H1 (cell line): ENCODE measurements at regions not wholly inside any gene's neighbourhood (a gene's known extent, or its start where the extent isn't known, plus 50 kb on each side); places are given as distances from the start of the nearest gene placed in this dataset.

Experiments used
- CTCF ChIA-PET: fragments of 300-600 bp; sonication (Branson Sonifier 250); formaldehyde crosslinking; loops from one replicate; lab custom pipeline; 2021; ENCODE audit not compliant: partially characterized antibody; lab: Charles Lee
- POLR2A ChIA-PET: fragments of 300-600 bp; sonication (Branson Sonifier 250); formaldehyde crosslinking; loops from one replicate; lab custom pipeline; 2021; ENCODE audit warnings: inconsistent platforms; ENCODE audit not compliant: partially characterized antibody; lab: Charles Lee
- DNase-seq, 2 experiments: peaks; one replicate each; pipeline versions ENCODE4 v3.0.0 to v3.0.0-alpha.2; 2010 to 2022; ENCODE audit warnings: low spot score in 2 of 2, low read depth in 1 of 2, mixed read lengths in 1 of 2
- FAIRE-seq: peaks from 2 replicates; lab custom pipeline; 2011; peaks lifted over from hg19 to GRCh38; lab: Jason Lieb, UNC
- H2AFZ ChIP-seq: 2 replicates; pipeline ENCODE4 v1.8.1; 2012; ENCODE audit warnings: low read length, inconsistent platforms
- H2AK5ac ChIP-seq: 2 replicates; pipeline ENCODE4 v1.6.1; 2013; ENCODE audit warnings: low read depth, low read length
- H2BK120ac ChIP-seq: replicated peaks from 2 replicates; pipeline ENCODE3; 2013; ENCODE audit warnings: low read depth, low read length, inconsistent platforms
- H2BK12ac ChIP-seq: 2 replicates; pipeline ENCODE4 v1.6.1; 2013; ENCODE audit warnings: low read depth, low read length
- H2BK15ac ChIP-seq: 2 replicates; pipeline ENCODE4 v1.6.1; 2013; ENCODE audit warnings: low read length
- H2BK20ac ChIP-seq: 2 replicates; pipeline ENCODE4 v1.6.1; 2013; ENCODE audit warnings: low read length
- H2BK5ac ChIP-seq: 2 replicates; pipeline ENCODE4 v1.6.1; 2013; ENCODE audit warnings: low read depth, low read length
- H3K14ac ChIP-seq: 2 replicates; pipeline ENCODE4 v1.6.1; 2013; ENCODE audit warnings: inconsistent platforms; ENCODE audit not compliant: insufficient read length
- H3K18ac ChIP-seq: 2 replicates; pipeline ENCODE4 v1.6.1; 2013; ENCODE audit warnings: low read length; ENCODE audit errors: extremely low read depth
- H3K23ac ChIP-seq: 2 replicates; pipeline ENCODE4 v1.6.1; 2013; ENCODE audit warnings: inconsistent platforms; ENCODE audit not compliant: insufficient read length
- H3K23me2 ChIP-seq: 2 replicates; pipeline ENCODE4 v1.6.1; 2013; ENCODE audit warnings: low read depth, low read length
- H3K27ac ChIP-seq: 2 replicates; pipeline ENCODE4 v1.6.1; 2011; ENCODE audit warnings: low read depth, low read length, inconsistent platforms
- H3K27me3 ChIP-seq, 4 experiments: replicated peaks in 1 of 4; 1 replicate in 1 of 4; 2 replicates in 3 of 4; pipeline versions ENCODE4 v1.6.1 to v1.8.1; 2011 to 2013; ENCODE audit warnings: low read length in 3 of 4, mild to moderate bottlenecking in 3 of 4, inconsistent platforms in 2 of 4, mixed read lengths in 2 of 4, moderate library complexity in 1 of 4; ENCODE audit not compliant: control insufficient read depth in 3 of 4, insufficient read depth in 3 of 4; ENCODE audit errors: extremely low read depth in 1 of 4
- H3K36me3 ChIP-seq, 4 experiments: 2 replicates each; pipeline versions ENCODE4 v1.6.1 to v1.8.1; 2011 to 2013; ENCODE audit warnings: mild to moderate bottlenecking in 4 of 4, low read length in 3 of 4, moderate library complexity in 2 of 4, control low read depth in 1 of 4, inconsistent platforms in 1 of 4; ENCODE audit not compliant: insufficient read depth in 4 of 4, control insufficient read depth in 2 of 4
- H3K4ac ChIP-seq: replicated peaks from 2 replicates; pipeline ENCODE3; 2013; ENCODE audit warnings: low read length, low read depth, mixed read lengths, inconsistent platforms; ENCODE audit not compliant: insufficient read length
- H3K4me1 ChIP-seq, 4 experiments: replicated peaks in 1 of 4; 1 replicate in 1 of 4; 2 replicates in 3 of 4; pipeline versions ENCODE4 v1.6.1 to v1.8.1; 2011 to 2013; ENCODE audit warnings: low read length in 3 of 4, inconsistent platforms in 2 of 4, mixed read lengths in 1 of 4; ENCODE audit not compliant: insufficient read depth in 4 of 4, control insufficient read depth in 3 of 4
- H3K4me2 ChIP-seq, 2 experiments: 2 replicates each; pipeline versions ENCODE4 v1.6.1 to v1.8.1; 2011 to 2013; ENCODE audit warnings: low read depth in 2 of 2, low read length in 2 of 2, control low read depth in 1 of 2, inconsistent platforms in 1 of 2, mild to moderate bottlenecking in 1 of 2; ENCODE audit not compliant: insufficient read depth in 1 of 2
- H3K4me3 ChIP-seq, 4 experiments: fragments of 200-600, 300-600 bp in 1 of 4; sonication (generic), shearing (Covaris generic), sonication (Bioruptor Twin) in 1 of 4; 2 replicates each; pipeline versions ENCODE4 v1.5.1 to v1.8.1; 2011 to 2016; ENCODE audit warnings: low read length in 4 of 4, low read depth in 3 of 4, control low read depth in 2 of 4, inconsistent platforms in 2 of 4, mild to moderate bottlenecking in 2 of 4, mixed read lengths in 1 of 4, moderate library complexity in 1 of 4; ENCODE audit not compliant: insufficient read depth in 2 of 4; ENCODE audit errors: extremely low read depth in 1 of 4
- H3K56ac ChIP-seq: replicated peaks from 2 replicates; pipeline ENCODE3; 2013; ENCODE audit warnings: low read depth, mild to moderate bottlenecking, mixed read lengths, low read length, inconsistent platforms; ENCODE audit not compliant: insufficient read length
- H3K79me1 ChIP-seq: 2 replicates; pipeline ENCODE4 v1.6.1; 2013; ENCODE audit warnings: low read depth, low read length, control low read depth
- H3K79me2 ChIP-seq, 2 experiments: 2 replicates each; pipeline versions ENCODE4 v1.6.1 to v1.8.1; 2012 to 2013; ENCODE audit warnings: low read length in 2 of 2, mild to moderate bottlenecking in 2 of 2, inconsistent platforms in 1 of 2; ENCODE audit not compliant: insufficient read depth in 2 of 2, control insufficient read depth in 1 of 2
- H3K9ac ChIP-seq, 4 experiments: replicated peaks in 1 of 4; 1 replicate in 1 of 4; 2 replicates in 3 of 4; pipeline versions ENCODE4 v1.6.1 to v1.8.1; 2011 to 2013; ENCODE audit warnings: low read depth in 3 of 4, low read length in 3 of 4, control low read depth in 2 of 4, mild to moderate bottlenecking in 2 of 4, moderate library complexity in 2 of 4, inconsistent platforms in 1 of 4; ENCODE audit errors: extremely low read depth in 1 of 4
- H3K9me3 ChIP-seq, 2 experiments: 2 replicates each; pipeline versions ENCODE4 v1.6.1 to v1.8.1; 2012 to 2013; ENCODE audit warnings: mild to moderate bottlenecking in 2 of 2, moderate library complexity in 2 of 2, control low read depth in 1 of 2, inconsistent platforms in 1 of 2, low read depth in 1 of 2, low read length in 1 of 2, mixed read lengths in 1 of 2; ENCODE audit not compliant: insufficient read depth in 2 of 2
- H4K20me1 ChIP-seq, 2 experiments: replicated peaks in 1 of 2; 2 replicates each; pipeline versions ENCODE3 to v1.8.1; 2011 to 2013; ENCODE audit warnings: inconsistent platforms in 2 of 2, low read length in 2 of 2, mild to moderate bottlenecking in 1 of 2; ENCODE audit not compliant: insufficient read depth in 2 of 2, control insufficient read depth in 1 of 2
- H4K5ac ChIP-seq: 2 replicates; pipeline ENCODE4 v1.6.1; 2013; ENCODE audit warnings: low read length, low read depth, mixed read lengths, inconsistent platforms; ENCODE audit not compliant: insufficient read length
- H4K8ac ChIP-seq: 2 replicates; pipeline ENCODE4 v1.8.0; 2013; ENCODE audit warnings: mild to moderate bottlenecking, moderate library complexity, low read length, inconsistent platforms; ENCODE audit not compliant: insufficient read depth; ENCODE audit errors: extremely low read depth
- H4K91ac ChIP-seq: replicated peaks from 2 replicates; pipeline ENCODE3; 2013; ENCODE audit warnings: low read length, mixed read lengths, inconsistent platforms; ENCODE audit not compliant: insufficient read length
- RBBP5 ChIP-seq: IDR thresholded peaks from 2 replicates; pipeline ENCODE4 v1.7.1; 2012; ENCODE audit warnings: low read depth, mild to moderate bottlenecking, inconsistent platforms, low read length, moderate library complexity, borderline replicate concordance
- WGBS, 2 experiments: shearing (Covaris generic) in 1 of 2; methylation state at CpG; one replicate each; pipeline versions ENCODE4 v1.1.6 to v1.1.7; 2013 to 2015; ENCODE audit warnings: low lambda C conversion rate in 2 of 2, mixed read lengths in 2 of 2, inconsistent platforms in 1 of 2, low coverage in 1 of 2, missing lambda C conversion rate in 1 of 2; ENCODE audit not compliant: insufficient replicate concordance in 2 of 2, insufficient coverage in 1 of 2, insufficient read length in 1 of 2; ENCODE audit errors: extremely low coverage in 1 of 2, missing lambda C conversion rate in 1 of 2; 5-methylcytosine and 5-hydroxymethylcytosine counted together

GRCh38 chr5:107765805-107766063 lies 95.0 kb upstream of the EFNA5 start:
- H3K27ac ChIP-seq, result no peak overlapping the region
- no peak overlapping the region for H2BK5ac ChIP-seq
- no peak overlapping the region for H4K8ac ChIP-seq
- no peaks in the 10 kb centered on the region for H4K20me1 ChIP-seq
- 87% methylated on average over 3 of the region's 3 CpGs; no CpG with 5 or more reads in 1 of the 2 experiments for WGBS, 2 experiments
- H3K9me3 ChIP-seq, result no peaks in the 10 kb centered on the region
- H3K4me3 ChIP-seq, result no peak overlapping the region
- H3K79me1 ChIP-seq, result no peaks in the 10 kb centered on the region
- no peak overlapping the region for H2BK120ac ChIP-seq
- no peaks in the 10 kb centered on the region; a peak in 1 of 7 replicates for H3K4me1 ChIP-seq
- H4K91ac ChIP-seq, result no peak overlapping the region
- H3K36me3 ChIP-seq, result no peaks in the 10 kb centered on the region
- ChIA-PET CTCF (interaction anchor here (1.3 kb wide), 1 partner anchor 12 kb away, joined by 4 read pairs; no protein-coding TSS in a partner anchor), POLR2A (no interaction called here)
- H4K5ac ChIP-seq, result no peak overlapping the region
- H2AK5ac ChIP-seq, result no peak overlapping the region
- H3K9ac ChIP-seq, result no peak overlapping the region
- H2BK15ac ChIP-seq, result no peak overlapping the region
- H3K4me2 ChIP-seq, result no peak overlapping the region
- no peak overlapping the region for H2AFZ ChIP-seq
- H3K23me2 ChIP-seq, result no peaks in the 10 kb centered on the region
- H3K27me3 ChIP-seq, result no peaks in the 10 kb centered on the region; a peak in 1 of 7 replicates
- H3K4ac ChIP-seq, result no peak overlapping the region
- no peak overlapping the region for H3K18ac ChIP-seq
- no peak for TF ChIP-seq RBBP5
- DNase-seq (no peak), FAIRE-seq (no peak)
- H3K14ac ChIP-seq, result no peak overlapping the region
- no peak overlapping the region for H3K56ac ChIP-seq
- no peak overlapping the region for H2BK20ac ChIP-seq
- H3K23ac ChIP-seq, result no peak overlapping the region
- H2BK12ac ChIP-seq, result no peak overlapping the region
- no peaks in the 10 kb centered on the region for H3K79me2 ChIP-seq
